Neural crest cell (in vitro differentiated cells): ENCODE measurements at regions not wholly inside any gene's neighbourhood (a gene's known extent, or its start where the extent isn't known, plus 50 kb on each side); places are given as distances from the start of the nearest gene placed in this dataset.

Source experiments
- DNase-seq: peaks from one replicate; pipeline ENCODE4 v3.0.0; 2021; ENCODE audit warnings: low read depth, mixed read lengths, low spot score
- H3K27ac Mint-ChIP-seq: one replicate; pipeline ENCODE4 v1.8.0; 2021; ENCODE audit warnings: mild to moderate bottlenecking, mixed read lengths; ENCODE audit not compliant: unreplicated experiment
- H3K27me3 Mint-ChIP-seq: 2 replicates; pipeline ENCODE4 v1.8.0; 2021; ENCODE audit warnings: low read depth, mild to moderate bottlenecking, mixed read lengths
- H3K36me3 Mint-ChIP-seq: 2 replicates; pipeline ENCODE4 v1.8.0; 2021; ENCODE audit warnings: low read depth, mild to moderate bottlenecking, mixed read lengths
- H3K4me1 Mint-ChIP-seq: 2 replicates; pipeline ENCODE4 v1.8.0; 2021; ENCODE audit warnings: mixed read lengths
- H3K4me3 Mint-ChIP-seq: one replicate; pipeline ENCODE4 v1.8.0; 2021; ENCODE audit warnings: mild to moderate bottlenecking, mixed read lengths
- H3K9me3 Mint-ChIP-seq: 2 replicates; pipeline ENCODE4 v1.8.0; 2021; ENCODE audit warnings: mixed read lengths
- CTCF ChIP-seq: fragments of 200-600 bp; sonication (generic); conservative IDR thresholded peaks from 2 replicates; pipeline ENCODE4 v1.5.0; 2021; ENCODE audit warnings: antibody characterized with exemption, mild to moderate bottlenecking

- no peak for TF ChIP-seq CTCF
- Mint-ChIP-seq H3K27ac (no peak overlapping the region), H3K36me3 (no peaks in the 10 kb centered on the region), H3K9me3 (no peaks in the 10 kb centered on the region), H3K4me3 (no peak overlapping the region), H3K27me3 (no peaks in the 10 kb centered on the region), H3K4me1 (peaks cover 22% of the 10 kb centered on the region)
- DNase-seq: no peak
Measured at GRCh38 chr9:115213818-115214334, 95.9 kb upstream of the TNC start.

GRCh38 chr9:115216873-115217272 is 98.9 kb upstream of the TNC start:
- Mint-ChIP-seq H3K27ac (no peak overlapping the region), H3K4me1 (peaks cover 18% of the 10 kb centered on the region), H3K9me3 (no peaks in the 10 kb centered on the region), H3K36me3 (no peaks in the 10 kb centered on the region), H3K27me3 (no peaks in the 10 kb centered on the region), H3K4me3 (no peak overlapping the region)
- no peak for TF ChIP-seq CTCF
- no peak for DNase-seq

GRCh38 chr9:115220319-115221005 is 102.5 kb upstream of the TNC start:
- Mint-ChIP-seq H3K4me1 (peaks cover 21% of the 10 kb centered on the region), H3K4me3 (no peak overlapping the region), H3K9me3 (no peaks in the 10 kb centered on the region), H3K27ac (peak overlapping the region; percentile 15), H3K36me3 (no peaks in the 10 kb centered on the region), H3K27me3 (peaks cover 19% of the 10 kb centered on the region)
- no peak for DNase-seq
- TF ChIP-seq CTCF: no peak

- no peak for DNase-seq
- Mint-ChIP-seq H3K27ac (no peak overlapping the region), H3K4me1 (peaks cover 22% of the 10 kb centered on the region), H3K4me3 (no peak overlapping the region), H3K36me3 (no peaks in the 10 kb centered on the region), H3K27me3 (peaks cover 21% of the 10 kb centered on the region), H3K9me3 (no peaks in the 10 kb centered on the region)
- TF ChIP-seq CTCF: no peak
Measured at GRCh38 chr9:115223471-115223870, 105.5 kb upstream of the TNC start.

- Mint-ChIP-seq H3K9me3 (no peaks in the 10 kb centered on the region), H3K4me3 (no peak overlapping the region), H3K36me3 (no peaks in the 10 kb centered on the region), H3K4me1 (peaks cover 19% of the 10 kb centered on the region), H3K27ac (no peak overlapping the region), H3K27me3 (peaks cover 21% of the 10 kb centered on the region)
- TF ChIP-seq CTCF: no peak
- no peak for DNase-seq
Measured at GRCh38 chr9:115225459-115226116, 107.6 kb upstream of the TNC start.
